Breast epithelium (tissue), 3 donors: ENCODE measurements at regions not wholly inside any gene's neighbourhood (a gene's known extent, or its start where the extent isn't known, plus 50 kb on each side); places are given as distances from the start of the nearest gene placed in this dataset.

Experiments used
- CTCF ChIP-seq, 3 donors: fragments of 450-650 bp; IDR thresholded peaks; one replicate each; pipeline ENCODE4 v1.5.1; 2016 to 2017; ENCODE audit warnings: antibody characterized with exemption in 3 of 3, mild to moderate bottlenecking in 3 of 3, moderate library complexity in 3 of 3
- POLR2A ChIP-seq: fragments of 450-650 bp; IDR thresholded peaks from one replicate; pipeline ENCODE4 v1.6.1; 2016; ENCODE audit warnings: antibody characterized with exemption, mild to moderate bottlenecking, moderate library complexity
- POLR2AphosphoS5 ChIP-seq, 3 donors: sonication (generic); formaldehyde crosslinking; IDR thresholded peaks; one replicate each; pipeline ENCODE4 v1.6.1; 2017; ENCODE audit warnings: antibody characterized with exemption in 3 of 3

- TF ChIP-seq CTCF (IDR thresholded peaks at IDR 0.05) (no peak), POLR2A (no peak), POLR2AphosphoS5 (IDR thresholded peaks at IDR 0.05) (no peak)
These were observed 63.4 kb upstream of the BTN3A2 start for GRCh38 chr6:26301638-26302037.
